ENCODE measurements at regions not wholly inside any gene's neighbourhood (a gene's known extent, or its start where the extent isn't known, plus 50 kb on each side); places are given as distances from the start of the nearest gene placed in this dataset.

DNA sequence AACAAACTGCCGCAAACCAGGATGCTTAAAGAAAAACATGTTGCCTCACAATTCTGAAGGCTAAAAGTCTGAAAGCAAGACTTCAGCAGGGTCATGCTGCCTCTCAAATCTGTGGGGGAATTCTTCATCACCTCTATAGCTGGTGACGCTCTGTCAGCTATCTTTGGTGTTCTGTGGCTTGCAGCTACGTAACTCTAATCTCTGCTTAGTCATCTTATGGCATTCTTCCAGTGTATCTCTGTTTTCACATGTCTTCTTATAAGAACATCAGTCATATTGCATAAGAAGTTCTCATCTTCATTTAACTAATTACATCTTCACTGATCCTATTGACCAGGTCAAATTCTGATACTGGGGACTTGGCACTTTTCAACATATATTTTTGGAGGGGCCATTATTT lies 243.0 kb downstream of the CDH10 start:
- TF ChIP-seq, protein P1, sequence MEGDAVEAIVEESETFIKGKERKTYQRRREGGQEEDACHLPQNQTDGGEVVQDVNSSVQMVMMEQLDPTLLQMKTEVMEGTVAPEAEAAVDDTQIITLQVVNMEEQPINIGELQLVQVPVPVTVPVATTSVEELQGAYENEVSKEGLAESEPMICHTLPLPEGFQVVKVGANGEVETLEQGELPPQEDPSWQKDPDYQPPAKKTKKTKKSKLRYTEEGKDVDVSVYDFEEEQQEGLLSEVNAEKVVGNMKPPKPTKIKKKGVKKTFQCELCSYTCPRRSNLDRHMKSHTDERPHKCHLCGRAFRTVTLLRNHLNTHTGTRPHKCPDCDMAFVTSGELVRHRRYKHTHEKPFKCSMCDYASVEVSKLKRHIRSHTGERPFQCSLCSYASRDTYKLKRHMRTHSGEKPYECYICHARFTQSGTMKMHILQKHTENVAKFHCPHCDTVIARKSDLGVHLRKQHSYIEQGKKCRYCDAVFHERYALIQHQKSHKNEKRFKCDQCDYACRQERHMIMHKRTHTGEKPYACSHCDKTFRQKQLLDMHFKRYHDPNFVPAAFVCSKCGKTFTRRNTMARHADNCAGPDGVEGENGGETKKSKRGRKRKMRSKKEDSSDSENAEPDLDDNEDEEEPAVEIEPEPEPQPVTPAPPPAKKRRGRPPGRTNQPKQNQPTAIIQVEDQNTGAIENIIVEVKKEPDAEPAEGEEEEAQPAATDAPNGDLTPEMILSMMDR (conservative IDR thresholded peaks at IDR 0.05; ENCODE audit: control insufficient read depth, insufficient read depth, low read depth, low read length) = no peak
- H3K4me3 ChIP-seq (ENCODE audit: control insufficient read depth, low read depth, low read length) = no peak overlapping the region
- peak; percentile 24 for DNase-seq (ENCODE audit: low read depth)

GRCh38 chr5:24407466-24407865 lies 237.3 kb downstream of the CDH10 start:
- no peak overlapping the region for H3K4me3 ChIP-seq (ENCODE audit: control insufficient read depth, low read depth, low read length)
- TF ChIP-seq, protein P1 (conservative IDR thresholded peaks at IDR 0.05; ENCODE audit: control insufficient read depth, insufficient read depth, low read depth, low read length) = no peak
- DNase-seq (ENCODE audit: low read depth) = no peak

DNA sequence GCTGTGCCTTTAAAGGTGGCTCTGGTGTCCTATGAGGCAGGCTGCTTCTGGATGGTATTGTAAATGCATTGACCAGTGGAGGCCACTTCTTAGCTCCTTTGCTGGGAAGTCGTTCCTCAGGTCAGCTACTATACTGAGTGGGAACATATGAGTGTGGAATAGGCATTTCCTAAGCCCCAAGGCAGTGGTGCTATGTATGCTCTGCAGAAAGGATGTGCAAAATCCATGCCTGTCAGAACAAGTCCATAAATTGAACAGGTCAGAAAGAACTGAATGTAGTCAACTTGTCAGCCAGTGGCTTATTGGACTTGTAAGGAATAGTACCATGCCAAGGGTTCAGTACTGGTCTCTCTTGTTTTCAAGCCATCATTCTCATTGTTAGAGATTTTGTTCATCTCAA lies 216.4 kb downstream of the CDH10 start:
- TF ChIP-seq, protein P1 (conservative IDR thresholded peaks at IDR 0.05; ENCODE audit: control insufficient read depth, insufficient read depth, low read depth, low read length) = no peak
- no peak overlapping the region for H3K4me3 ChIP-seq (ENCODE audit: control insufficient read depth, low read depth, low read length)
- DNase-seq (ENCODE audit: low read depth) = no peak

- no peak for DNase-seq (ENCODE audit: low read depth)
- H3K4me3 ChIP-seq (ENCODE audit: control insufficient read depth, low read depth, low read length) = no peak overlapping the region
- TF ChIP-seq, protein P1 (conservative IDR thresholded peaks at IDR 0.05; ENCODE audit: control insufficient read depth, insufficient read depth, low read depth, low read length) = no peak
Measured at GRCh38 chr5:24433555-24433954, 211.2 kb downstream of the CDH10 start.
